ENCODE measurements at regions not wholly inside any gene's neighbourhood (a gene's known extent, or its start where the extent isn't known, plus 50 kb on each side); places are given as distances from the start of the nearest gene placed in this dataset.

- Histone ChIP-seq H3K4me2 (ENCODE audit: low read length) (no peak overlapping the region), H3K27ac (ENCODE audit: low read length) (no peak overlapping the region), H3K9ac (ENCODE audit: low read length) (no peak overlapping the region), H3K9me2 (ENCODE audit: insufficient read depth, low read length) (no peaks in the 10 kb centered on the region), H3K79me2 (replicated peaks; ENCODE audit: insufficient read depth, low read length) (no peaks in the 10 kb centered on the region), H4K20me1 (ENCODE audit: insufficient read depth) (no peaks in the 10 kb centered on the region), H2AFZ (ENCODE audit: low read depth, low read length) (no peak overlapping the region), H3K27me3 (ENCODE audit: insufficient read depth, low read depth, low read length) (no peaks in the 10 kb centered on the region), H3F3A (ENCODE audit: insufficient read depth, low read length, poor library complexity, severe bottlenecking) (no peaks in the 10 kb centered on the region), H3K9me3 (ENCODE audit: low read length) (no peaks in the 10 kb centered on the region), H3K36me3 (ENCODE audit: insufficient read depth, low read length) (no peaks in the 10 kb centered on the region), H3K4me3 (ENCODE audit: low read length) (no peak overlapping the region)
- TF ChIP-seq TAF1 (IDR thresholded peaks at IDR 0.05; ENCODE audit: low read depth) (no peak), EZH2 (IDR thresholded peaks at IDR 0.05; ENCODE audit: borderline replicate concordance, insufficient read depth, low read length, poor library complexity, severe bottlenecking) (no peak), RAD21 (conservative IDR thresholded peaks at IDR 0.05) (no peak), CTCF (IDR thresholded peaks at IDR 0.05; ENCODE audit: poor library complexity, severe bottlenecking) (no peak)
These were observed 65.2 kb upstream of the USPL1 start for GRCh38 chr13:30552567-30552966.

- no peaks in the 10 kb centered on the region for H3F3A ChIP-seq (ENCODE audit: insufficient read depth, low read length, poor library complexity, severe bottlenecking)
- H3K36me3 ChIP-seq (ENCODE audit: insufficient read depth, low read length) = no peaks in the 10 kb centered on the region
- no peaks in the 10 kb centered on the region for H4K20me1 ChIP-seq (ENCODE audit: insufficient read depth)
- H3K9ac ChIP-seq (ENCODE audit: low read length) = no peak overlapping the region
- no peak overlapping the region for H3K27ac ChIP-seq (ENCODE audit: low read length)
- no peak overlapping the region for H2AFZ ChIP-seq (ENCODE audit: low read depth, low read length)
- TF ChIP-seq CTCF (IDR thresholded peaks at IDR 0.05; ENCODE audit: poor library complexity, severe bottlenecking) (no peak), EP300 (conservative IDR thresholded peaks at IDR 0.05; ENCODE audit: poor library complexity, severe bottlenecking) (no peak), POLR2AphosphoS5 (IDR thresholded peaks at IDR 0.05) (no peak), REST (IDR thresholded peaks at IDR 0.05; ENCODE audit: borderline replicate concordance) (no peak), TAF1 (IDR thresholded peaks at IDR 0.05; ENCODE audit: low read depth) (no peak), EZH2 (IDR thresholded peaks at IDR 0.05; ENCODE audit: borderline replicate concordance, insufficient read depth, low read length, poor library complexity, severe bottlenecking) (no peak), SMC3 (conservative IDR thresholded peaks at IDR 0.05; ENCODE audit: poor library complexity) (no peak), MXI1 (conservative IDR thresholded peaks at IDR 0.05; ENCODE audit: poor library complexity, severe bottlenecking) (no peak), RAD21 (conservative IDR thresholded peaks at IDR 0.05) (no peak)
- no peaks in the 10 kb centered on the region for H3K27me3 ChIP-seq (ENCODE audit: insufficient read depth, low read depth, low read length)
- H3K9me3 ChIP-seq (ENCODE audit: low read length) = no peaks in the 10 kb centered on the region
- no peaks in the 10 kb centered on the region for H3K79me2 ChIP-seq (replicated peaks; ENCODE audit: insufficient read depth, low read length)
- no peak overlapping the region for H3K4me3 ChIP-seq (ENCODE audit: low read length)
- no peak overlapping the region for H3K4me2 ChIP-seq (ENCODE audit: low read length)
- H3K9me2 ChIP-seq (ENCODE audit: insufficient read depth, low read length) = no peaks in the 10 kb centered on the region
These were observed 58.4 kb upstream of the USPL1 start for GRCh38 chr13:30559274-30559673.
